ENCODE measurements at regions not wholly inside any gene's neighbourhood (a gene's known extent, or its start where the extent isn't known, plus 50 kb on each side); places are given as distances from the start of the nearest gene placed in this dataset.

GRCh38 chr2:66170744-66171330 lies 264.1 kb upstream of the MEIS1 start:
- Histone ChIP-seq H3F3A (ENCODE audit: insufficient read depth, low read length) (no peaks in the 10 kb centered on the region), H3K4me3 (ENCODE audit: low read length) (no peak overlapping the region), H3K27me3 (replicated peaks; ENCODE audit: insufficient read depth, low read length) (no peaks in the 10 kb centered on the region), H3K9me3 (replicated peaks; ENCODE audit: insufficient read depth, low read length) (no peaks in the 10 kb centered on the region), H3K9ac (ENCODE audit: low read length) (no peak overlapping the region), H4K20me1 (ENCODE audit: insufficient read depth, low read length) (no peaks in the 10 kb centered on the region), H3K9me2 (replicated peaks; ENCODE audit: insufficient read depth, low read length) (no peaks in the 10 kb centered on the region), H2AFZ (ENCODE audit: low read length) (no peak overlapping the region), H3K79me2 (ENCODE audit: low read length) (no peaks in the 10 kb centered on the region), H3K27ac (ENCODE audit: low read length) (no peak overlapping the region), H3K4me2 (ENCODE audit: low read depth, low read length) (no peak overlapping the region), H3K4me1 (ENCODE audit: low read length) (no peaks in the 10 kb centered on the region), H3K36me3 (replicated peaks; ENCODE audit: insufficient read depth, low read length) (no peaks in the 10 kb centered on the region)
- TF ChIP-seq CTCF (IDR thresholded peaks at IDR 0.05; ENCODE audit: low read length) (no peak), EZH2phosphoT487 (IDR thresholded peaks at IDR 0.05; ENCODE audit: low read length) (no peak), EZH2 (optimal IDR thresholded peaks at IDR 0.05; ENCODE audit: low read depth, low read length) (no peak)
- DNase-seq = no peak

- Histone ChIP-seq H3F3A (ENCODE audit: insufficient read depth, low read length) (no peaks in the 10 kb centered on the region), H3K27me3 (replicated peaks; ENCODE audit: insufficient read depth, low read length) (no peaks in the 10 kb centered on the region), H3K4me2 (ENCODE audit: low read depth, low read length) (no peak overlapping the region), H3K9me3 (replicated peaks; ENCODE audit: insufficient read depth, low read length) (no peaks in the 10 kb centered on the region), H4K20me1 (ENCODE audit: insufficient read depth, low read length) (no peaks in the 10 kb centered on the region), H3K27ac (ENCODE audit: low read length) (no peak overlapping the region), H3K9ac (ENCODE audit: low read length) (no peak overlapping the region), H3K4me1 (ENCODE audit: low read length) (no peaks in the 10 kb centered on the region), H3K4me3 (ENCODE audit: low read length) (no peak overlapping the region), H3K79me2 (ENCODE audit: low read length) (no peaks in the 10 kb centered on the region), H3K9me2 (replicated peaks; ENCODE audit: insufficient read depth, low read length) (no peaks in the 10 kb centered on the region), H2AFZ (ENCODE audit: low read length) (no peak overlapping the region), H3K36me3 (replicated peaks; ENCODE audit: insufficient read depth, low read length) (no peaks in the 10 kb centered on the region)
- DNase-seq = no peak
- no peak for TF ChIP-seq EZH2 (optimal IDR thresholded peaks at IDR 0.05; ENCODE audit: low read depth, low read length)
- TF ChIP-seq CTCF (IDR thresholded peaks at IDR 0.05; ENCODE audit: low read length) = no peak
- TF ChIP-seq EZH2phosphoT487 (IDR thresholded peaks at IDR 0.05; ENCODE audit: low read length) = no peak
These were observed 265.8 kb upstream of the MEIS1 start for GRCh38 chr2:66169076-66169475.

DNA sequence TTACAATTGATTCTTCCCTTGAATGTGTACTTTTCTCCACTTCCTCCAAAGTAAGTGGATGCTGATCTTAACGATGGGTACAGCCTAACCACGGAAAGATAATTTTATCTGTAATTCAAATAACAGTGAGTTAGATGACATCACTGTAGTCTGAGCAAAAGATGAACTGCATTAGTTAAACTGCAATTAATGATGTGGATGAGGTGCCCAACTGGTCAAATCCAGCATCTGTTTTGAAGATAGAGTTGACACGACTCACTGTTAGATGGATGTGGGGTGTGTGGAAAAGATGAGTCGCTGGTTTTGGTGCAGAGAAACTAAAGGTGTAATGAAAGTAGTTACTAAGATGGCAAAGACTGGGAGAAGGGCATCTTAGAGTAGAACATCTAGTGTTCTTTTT lies 270.5 kb upstream of the MEIS1 start:
- no peaks in the 10 kb centered on the region for H3K4me1 ChIP-seq (ENCODE audit: low read length)
- no peak for TF ChIP-seq CTCF (IDR thresholded peaks at IDR 0.05; ENCODE audit: low read length)
- H3K9ac ChIP-seq (ENCODE audit: low read length) = no peak overlapping the region
- no peak overlapping the region for H3K27ac ChIP-seq (ENCODE audit: low read length)
- no peaks in the 10 kb centered on the region for H3K36me3 ChIP-seq (replicated peaks; ENCODE audit: insufficient read depth, low read length)
- H4K20me1 ChIP-seq (ENCODE audit: insufficient read depth, low read length) = no peaks in the 10 kb centered on the region
- no peaks in the 10 kb centered on the region for H3K27me3 ChIP-seq (replicated peaks; ENCODE audit: insufficient read depth, low read length)
- no peaks in the 10 kb centered on the region for H3K9me2 ChIP-seq (replicated peaks; ENCODE audit: insufficient read depth, low read length)
- H3K79me2 ChIP-seq (ENCODE audit: low read length) = no peaks in the 10 kb centered on the region
- no peaks in the 10 kb centered on the region for H3F3A ChIP-seq (ENCODE audit: insufficient read depth, low read length)
- H3K4me2 ChIP-seq (ENCODE audit: low read depth, low read length) = no peak overlapping the region
- no peaks in the 10 kb centered on the region for H3K9me3 ChIP-seq (replicated peaks; ENCODE audit: insufficient read depth, low read length)
- DNase-seq = no peak
- no peak overlapping the region for H3K4me3 ChIP-seq (ENCODE audit: low read length)
- no peak overlapping the region for H2AFZ ChIP-seq (ENCODE audit: low read length)
